Endodermal cell (in vitro differentiated cells): ENCODE measurements at regions not wholly inside any gene's neighbourhood (a gene's known extent, or its start where the extent isn't known, plus 50 kb on each side); places are given as distances from the start of the nearest gene placed in this dataset.

Experiments used
- DNase-seq: peaks from one replicate; pipeline ENCODE4 v3.0.0-alpha.2; 2017
- H3K27ac ChIP-seq: 2 replicates; pipeline ENCODE4 v1.5.1; 2013; ENCODE audit warnings: mild to moderate bottlenecking, low read depth, low read length, moderate library complexity
- H3K27me3 ChIP-seq: 2 replicates; pipeline ENCODE4 v1.6.1; 2013; ENCODE audit warnings: mild to moderate bottlenecking, low read length, moderate library complexity; ENCODE audit not compliant: insufficient read depth, control insufficient read depth, poor library complexity, severe bottlenecking
- H3K36me3 ChIP-seq: 2 replicates; pipeline ENCODE4 v1.7.0; 2013; ENCODE audit warnings: mild to moderate bottlenecking, low read length, moderate library complexity; ENCODE audit not compliant: control insufficient read depth, insufficient read depth
- H3K4me1 ChIP-seq: one replicate; pipeline ENCODE4 v1.7.0; 2013; ENCODE audit warnings: low read length; ENCODE audit not compliant: control insufficient read depth, insufficient read depth
- H3K4me3 ChIP-seq: 2 replicates; pipeline ENCODE4 v1.5.1; 2013; ENCODE audit warnings: mild to moderate bottlenecking, low read length, moderate library complexity
- H3K9ac ChIP-seq: 2 replicates; pipeline ENCODE4 v1.6.1; 2013; ENCODE audit warnings: mild to moderate bottlenecking, low read length, moderate library complexity; ENCODE audit not compliant: poor library complexity, severe bottlenecking; ENCODE audit errors: extremely low read depth
- H3K9me3 ChIP-seq: 2 replicates; pipeline ENCODE4 v1.6.1; 2013; ENCODE audit warnings: mild to moderate bottlenecking, low read length, moderate library complexity; ENCODE audit not compliant: control insufficient read depth
- H3K27ac Mint-ChIP-seq: 2 replicates; pipeline ENCODE4 v1.8.0; 2020; ENCODE audit warnings: mixed read lengths
- H3K27me3 Mint-ChIP-seq: 2 replicates; pipeline ENCODE4 v1.8.0; 2021; ENCODE audit warnings: mild to moderate bottlenecking, mixed read lengths; ENCODE audit not compliant: insufficient read depth
- H3K36me3 Mint-ChIP-seq: 2 replicates; pipeline ENCODE4 v1.8.0; 2020; ENCODE audit warnings: low read depth, mixed read lengths
- H3K4me1 Mint-ChIP-seq: 2 replicates; pipeline ENCODE4 v1.8.0; 2020; ENCODE audit warnings: mixed read lengths
- H3K4me3 Mint-ChIP-seq: 2 replicates; pipeline ENCODE4 v1.8.0; 2020; ENCODE audit warnings: mild to moderate bottlenecking, moderate library complexity, mixed read lengths
- H3K9me3 Mint-ChIP-seq: 2 replicates; pipeline ENCODE4 v1.8.0; 2020; ENCODE audit warnings: mild to moderate bottlenecking, mixed read lengths
- WGBS, 2 experiments: methylation state at CpG; one replicate each; pipeline versions ENCODE4 v1.1.5 to v1.1.7; 2013; ENCODE audit warnings: missing lambda C conversion rate in 2 of 2, mixed read lengths in 1 of 2; ENCODE audit not compliant: insufficient coverage in 1 of 2, insufficient read length in 1 of 2; 5-methylcytosine and 5-hydroxymethylcytosine counted together
- TF ChIP-seq, protein P1 (sequence below): fragments of 200-600 bp; sonication (generic); conservative IDR thresholded peaks from 2 replicates; pipeline ENCODE4 v1.5.0; 2021; ENCODE audit warnings: antibody characterized with exemption, mild to moderate bottlenecking

DNA sequence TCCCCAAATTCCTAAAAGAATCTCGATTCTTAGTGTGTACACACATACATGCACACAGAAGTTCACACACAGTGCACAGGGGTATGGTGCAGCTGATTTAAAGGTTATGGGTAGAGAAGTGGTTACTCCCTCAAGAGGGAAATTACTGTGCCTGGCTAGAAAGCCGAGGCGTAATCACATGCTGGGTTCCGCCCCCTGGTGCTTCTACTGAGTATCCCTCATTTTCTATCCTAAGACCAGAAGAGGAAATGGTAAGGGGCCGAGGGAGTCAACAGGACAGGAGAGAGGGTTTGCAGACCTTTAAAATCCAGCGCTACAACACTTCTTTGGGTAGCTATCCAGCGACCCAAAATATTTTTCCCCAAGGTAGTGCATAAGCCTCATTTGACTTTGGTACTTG, 147.3 kb upstream of the TMEM196 start:
- Mint-ChIP-seq H3K4me1 (peaks cover 7% of the 10 kb centered on the region), H3K27me3 (no peaks in the 10 kb centered on the region), H3K27ac (no peak overlapping the region), H3K36me3 (no peaks in the 10 kb centered on the region), H3K9me3 (no peaks in the 10 kb centered on the region), H3K4me3 (no peak overlapping the region)
- H3K36me3 ChIP-seq, result no peaks in the 10 kb centered on the region
- no peak overlapping the region for H3K27ac ChIP-seq
- TF ChIP-seq, protein P1, sequence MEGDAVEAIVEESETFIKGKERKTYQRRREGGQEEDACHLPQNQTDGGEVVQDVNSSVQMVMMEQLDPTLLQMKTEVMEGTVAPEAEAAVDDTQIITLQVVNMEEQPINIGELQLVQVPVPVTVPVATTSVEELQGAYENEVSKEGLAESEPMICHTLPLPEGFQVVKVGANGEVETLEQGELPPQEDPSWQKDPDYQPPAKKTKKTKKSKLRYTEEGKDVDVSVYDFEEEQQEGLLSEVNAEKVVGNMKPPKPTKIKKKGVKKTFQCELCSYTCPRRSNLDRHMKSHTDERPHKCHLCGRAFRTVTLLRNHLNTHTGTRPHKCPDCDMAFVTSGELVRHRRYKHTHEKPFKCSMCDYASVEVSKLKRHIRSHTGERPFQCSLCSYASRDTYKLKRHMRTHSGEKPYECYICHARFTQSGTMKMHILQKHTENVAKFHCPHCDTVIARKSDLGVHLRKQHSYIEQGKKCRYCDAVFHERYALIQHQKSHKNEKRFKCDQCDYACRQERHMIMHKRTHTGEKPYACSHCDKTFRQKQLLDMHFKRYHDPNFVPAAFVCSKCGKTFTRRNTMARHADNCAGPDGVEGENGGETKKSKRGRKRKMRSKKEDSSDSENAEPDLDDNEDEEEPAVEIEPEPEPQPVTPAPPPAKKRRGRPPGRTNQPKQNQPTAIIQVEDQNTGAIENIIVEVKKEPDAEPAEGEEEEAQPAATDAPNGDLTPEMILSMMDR, result peak; percentile 38
- no peak overlapping the region for H3K9ac ChIP-seq
- H3K4me3 ChIP-seq, result no peak overlapping the region
- H3K27me3 ChIP-seq, result no peaks in the 10 kb centered on the region
- no peaks in the 10 kb centered on the region for H3K4me1 ChIP-seq
- no peaks in the 10 kb centered on the region for H3K9me3 ChIP-seq
- DNase-seq, result peak; percentile 67
- WGBS, 2 experiments, result 90% methylated on average over 7 of the region's 7 CpGs; no CpG with 5 or more reads in 1 of the 2 experiments

DNA sequence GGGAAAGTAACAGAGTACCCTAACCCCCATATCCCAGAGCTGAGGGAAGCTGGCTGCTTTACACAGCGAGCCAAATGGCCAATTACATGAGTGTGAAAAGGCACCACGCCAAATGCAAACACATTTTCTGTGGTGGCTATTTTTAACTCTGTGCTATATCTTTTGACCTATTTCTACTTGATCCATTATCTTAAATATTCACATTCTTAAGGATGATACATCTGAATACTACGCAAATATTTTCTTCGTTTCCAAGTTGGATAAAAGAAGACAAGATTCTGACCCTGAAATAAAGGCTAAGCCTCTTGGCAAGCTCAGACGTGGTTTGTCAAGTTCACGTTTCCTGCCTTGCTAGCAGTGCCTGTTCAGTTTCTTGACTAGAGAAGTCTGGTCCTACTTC, 146.7 kb upstream of the TMEM196 start:
- TF ChIP-seq, protein P1, result no peak

DNA sequence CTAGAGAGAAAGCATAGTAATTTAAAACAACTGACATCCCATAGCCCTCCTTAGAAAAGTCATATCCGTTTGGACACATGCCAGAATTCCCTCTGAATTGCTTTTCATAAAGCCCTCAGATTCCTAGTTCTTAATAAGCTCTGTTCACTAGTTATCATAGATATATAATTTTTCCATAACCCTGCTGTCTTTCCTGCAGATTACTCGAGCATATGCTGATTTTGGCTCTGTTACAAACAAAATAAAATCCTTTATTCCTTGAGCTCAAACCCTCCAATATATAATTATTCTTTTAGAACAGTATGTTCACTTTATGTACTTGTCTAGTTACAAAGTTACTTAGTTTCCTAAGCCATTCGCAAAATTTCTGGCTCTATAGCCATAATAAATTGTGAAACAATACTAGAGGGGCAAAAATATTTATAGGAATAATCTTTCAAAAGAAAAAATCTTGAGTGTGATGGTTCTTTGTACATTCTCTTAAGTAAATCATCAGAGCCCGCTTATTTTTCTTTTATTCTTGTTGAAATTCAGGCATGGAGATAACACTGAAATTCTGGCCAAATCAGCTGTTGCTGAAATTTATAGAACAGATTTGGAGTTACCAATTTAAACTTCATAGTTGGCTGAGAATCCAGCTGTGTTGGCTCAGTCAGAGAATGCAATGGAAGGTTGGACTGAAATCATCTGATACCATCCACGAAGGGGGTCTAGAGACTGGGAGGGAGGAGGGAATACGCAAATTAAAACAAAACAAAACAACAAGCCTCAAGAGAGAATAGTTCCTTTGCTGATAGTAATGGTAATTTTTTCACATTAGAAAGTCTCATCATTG, 146.1 kb upstream of the TMEM196 start:
- no peaks in the 10 kb centered on the region for H3K9me3 ChIP-seq
- Mint-ChIP-seq H3K9me3 (no peaks in the 10 kb centered on the region), H3K27me3 (no peaks in the 10 kb centered on the region), H3K4me3 (no peak overlapping the region), H3K4me1 (peaks cover 7% of the 10 kb centered on the region), H3K27ac (no peak overlapping the region), H3K36me3 (no peaks in the 10 kb centered on the region)
- no peak overlapping the region for H3K4me3 ChIP-seq
- no peak for DNase-seq
- H3K27me3 ChIP-seq, result no peaks in the 10 kb centered on the region
- no peak overlapping the region for H3K9ac ChIP-seq
- TF ChIP-seq, protein P1, result no peak
- no peaks in the 10 kb centered on the region for H3K4me1 ChIP-seq
- H3K36me3 ChIP-seq, result no peaks in the 10 kb centered on the region
- 80 to 82% methylated on average over 2 to 5 of the region's 6 CpGs for WGBS, 2 experiments
- H3K27ac ChIP-seq, result no peak overlapping the region

More for the DNA sequence above, 146.7 kb upstream of the TMEM196 start:
- Histone ChIP-seq H3K9ac (no peak overlapping the region), H3K4me1 (no peaks in the 10 kb centered on the region), H3K9me3 (no peaks in the 10 kb centered on the region), H3K27me3 (no peaks in the 10 kb centered on the region), H3K27ac (no peak overlapping the region), H3K36me3 (no peaks in the 10 kb centered on the region), H3K4me3 (no peak overlapping the region)
- Mint-ChIP-seq H3K4me1 (peaks cover 7% of the 10 kb centered on the region), H3K27me3 (no peaks in the 10 kb centered on the region), H3K9me3 (no peaks in the 10 kb centered on the region), H3K27ac (no peak overlapping the region), H3K36me3 (no peaks in the 10 kb centered on the region), H3K4me3 (no peak overlapping the region)
- WGBS, 2 experiments, result 75 to 94% methylated on average over 4 to 6 of the region's 6 CpGs
- no peak for DNase-seq
